ENCODE measurements at regions not wholly inside any gene's neighbourhood (a gene's known extent, or its start where the extent isn't known, plus 50 kb on each side); places are given as distances from the start of the nearest gene placed in this dataset.

DNA sequence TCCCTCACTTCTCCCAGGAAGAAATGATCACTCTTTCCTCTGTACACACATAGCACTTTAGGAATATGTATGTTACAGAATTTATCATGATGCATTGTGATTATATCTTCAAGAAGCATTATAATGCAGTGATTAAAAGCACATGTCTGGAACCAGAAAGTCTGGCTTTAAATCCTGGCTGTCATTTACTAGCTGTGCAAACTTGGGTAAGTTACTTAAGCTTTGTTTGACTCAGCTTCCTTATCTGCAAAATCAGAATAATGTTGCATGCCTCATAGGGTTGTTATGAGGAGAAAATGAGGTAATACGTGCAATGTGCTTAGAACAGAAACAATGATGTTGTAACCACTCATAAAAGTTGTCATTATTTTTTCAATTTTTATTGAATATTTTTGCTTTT, 156.3 kb upstream of the ZKSCAN2 start:
- DNase-seq: no peak
- TF ChIP-seq ELF1 (IDR thresholded peaks at IDR 0.05): no peak
- TF ChIP-seq EZH2phosphoT487 (IDR thresholded peaks at IDR 0.05; ENCODE audit: borderline replicate concordance, low read depth): no peak
- TF ChIP-seq, protein P1, sequence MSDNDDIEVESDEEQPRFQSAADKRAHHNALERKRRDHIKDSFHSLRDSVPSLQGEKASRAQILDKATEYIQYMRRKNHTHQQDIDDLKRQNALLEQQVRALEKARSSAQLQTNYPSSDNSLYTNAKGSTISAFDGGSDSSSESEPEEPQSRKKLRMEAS (IDR thresholded peaks at IDR 0.05; ENCODE audit: low read depth): peak; percentile 58; the same call in 1 of the 2 replicates
- TF ChIP-seq, protein P2, sequence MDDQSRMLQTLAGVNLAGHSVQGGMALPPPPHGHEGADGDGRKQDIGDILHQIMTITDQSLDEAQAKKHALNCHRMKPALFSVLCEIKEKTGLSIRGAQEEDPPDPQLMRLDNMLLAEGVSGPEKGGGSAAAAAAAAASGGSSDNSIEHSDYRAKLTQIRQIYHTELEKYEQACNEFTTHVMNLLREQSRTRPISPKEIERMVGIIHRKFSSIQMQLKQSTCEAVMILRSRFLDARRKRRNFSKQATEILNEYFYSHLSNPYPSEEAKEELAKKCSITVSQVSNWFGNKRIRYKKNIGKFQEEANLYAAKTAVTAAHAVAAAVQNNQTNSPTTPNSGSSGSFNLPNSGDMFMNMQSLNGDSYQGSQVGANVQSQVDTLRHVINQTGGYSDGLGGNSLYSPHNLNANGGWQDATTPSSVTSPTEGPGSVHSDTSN (IDR thresholded peaks at IDR 0.05): peak; percentile 94
- TF ChIP-seq MXI1 (IDR thresholded peaks at IDR 0.05; ENCODE audit: low read depth, low read length): no peak
- TF ChIP-seq NFIC (IDR thresholded peaks at IDR 0.05; ENCODE audit: borderline replicate concordance): peak; percentile 76
- no peak for TF ChIP-seq GATA2 (CRISPR knock-in tag; IDR thresholded peaks at IDR 0.05)
- TF ChIP-seq, protein P3, sequence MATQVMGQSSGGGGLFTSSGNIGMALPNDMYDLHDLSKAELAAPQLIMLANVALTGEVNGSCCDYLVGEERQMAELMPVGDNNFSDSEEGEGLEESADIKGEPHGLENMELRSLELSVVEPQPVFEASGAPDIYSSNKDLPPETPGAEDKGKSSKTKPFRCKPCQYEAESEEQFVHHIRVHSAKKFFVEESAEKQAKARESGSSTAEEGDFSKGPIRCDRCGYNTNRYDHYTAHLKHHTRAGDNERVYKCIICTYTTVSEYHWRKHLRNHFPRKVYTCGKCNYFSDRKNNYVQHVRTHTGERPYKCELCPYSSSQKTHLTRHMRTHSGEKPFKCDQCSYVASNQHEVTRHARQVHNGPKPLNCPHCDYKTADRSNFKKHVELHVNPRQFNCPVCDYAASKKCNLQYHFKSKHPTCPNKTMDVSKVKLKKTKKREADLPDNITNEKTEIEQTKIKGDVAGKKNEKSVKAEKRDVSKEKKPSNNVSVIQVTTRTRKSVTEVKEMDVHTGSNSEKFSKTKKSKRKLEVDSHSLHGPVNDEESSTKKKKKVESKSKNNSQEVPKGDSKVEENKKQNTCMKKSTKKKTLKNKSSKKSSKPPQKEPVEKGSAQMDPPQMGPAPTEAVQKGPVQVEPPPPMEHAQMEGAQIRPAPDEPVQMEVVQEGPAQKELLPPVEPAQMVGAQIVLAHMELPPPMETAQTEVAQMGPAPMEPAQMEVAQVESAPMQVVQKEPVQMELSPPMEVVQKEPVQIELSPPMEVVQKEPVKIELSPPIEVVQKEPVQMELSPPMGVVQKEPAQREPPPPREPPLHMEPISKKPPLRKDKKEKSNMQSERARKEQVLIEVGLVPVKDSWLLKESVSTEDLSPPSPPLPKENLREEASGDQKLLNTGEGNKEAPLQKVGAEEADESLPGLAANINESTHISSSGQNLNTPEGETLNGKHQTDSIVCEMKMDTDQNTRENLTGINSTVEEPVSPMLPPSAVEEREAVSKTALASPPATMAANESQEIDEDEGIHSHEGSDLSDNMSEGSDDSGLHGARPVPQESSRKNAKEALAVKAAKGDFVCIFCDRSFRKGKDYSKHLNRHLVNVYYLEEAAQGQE (IDR thresholded peaks at IDR 0.05; ENCODE audit: low read depth, low read length): no peak
- TF ChIP-seq, protein P4, sequence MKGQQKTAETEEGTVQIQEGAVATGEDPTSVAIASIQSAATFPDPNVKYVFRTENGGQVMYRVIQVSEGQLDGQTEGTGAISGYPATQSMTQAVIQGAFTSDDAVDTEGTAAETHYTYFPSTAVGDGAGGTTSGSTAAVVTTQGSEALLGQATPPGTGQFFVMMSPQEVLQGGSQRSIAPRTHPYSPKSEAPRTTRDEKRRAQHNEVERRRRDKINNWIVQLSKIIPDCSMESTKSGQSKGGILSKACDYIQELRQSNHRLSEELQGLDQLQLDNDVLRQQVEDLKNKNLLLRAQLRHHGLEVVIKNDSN (IDR thresholded peaks at IDR 0.05; ENCODE audit: borderline replicate concordance, low read depth): no peak
- peak; percentile 91 for TF ChIP-seq JUND (IDR thresholded peaks at IDR 0.05)
- TF ChIP-seq CHD2 (IDR thresholded peaks at IDR 0.05; ENCODE audit: low read length, partially characterized antibody): no peak
- TF ChIP-seq, protein P5, sequence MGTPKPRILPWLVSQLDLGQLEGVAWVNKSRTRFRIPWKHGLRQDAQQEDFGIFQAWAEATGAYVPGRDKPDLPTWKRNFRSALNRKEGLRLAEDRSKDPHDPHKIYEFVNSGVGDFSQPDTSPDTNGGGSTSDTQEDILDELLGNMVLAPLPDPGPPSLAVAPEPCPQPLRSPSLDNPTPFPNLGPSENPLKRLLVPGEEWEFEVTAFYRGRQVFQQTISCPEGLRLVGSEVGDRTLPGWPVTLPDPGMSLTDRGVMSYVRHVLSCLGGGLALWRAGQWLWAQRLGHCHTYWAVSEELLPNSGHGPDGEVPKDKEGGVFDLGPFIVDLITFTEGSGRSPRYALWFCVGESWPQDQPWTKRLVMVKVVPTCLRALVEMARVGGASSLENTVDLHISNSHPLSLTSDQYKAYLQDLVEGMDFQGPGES (IDR thresholded peaks at IDR 0.05; ENCODE audit: low read depth, low read length): no peak
- TF ChIP-seq SMC3 (IDR thresholded peaks at IDR 0.05; ENCODE audit: low read depth, low read length): no peak
- TF ChIP-seq TCF12 (IDR thresholded peaks at IDR 0.05): peak; percentile 97
- peak; percentile 46; the same call in 1 of the 2 replicates for TF ChIP-seq RXRA (IDR thresholded peaks at IDR 0.05; ENCODE audit: borderline replicate concordance, low read depth)
- no peak for TF ChIP-seq RFX5 (IDR thresholded peaks at IDR 0.05; ENCODE audit: low read length)
- no peak for TF ChIP-seq RAD21 (IDR thresholded peaks at IDR 0.05; ENCODE audit: low read length)
- peak; percentile 66; the same call in 1 of the 2 replicates for TF ChIP-seq POLR2AphosphoS5 (IDR thresholded peaks at IDR 0.05; ENCODE audit: low read depth, low read length)
- no peak for TF ChIP-seq TAF1 (IDR thresholded peaks at IDR 0.05; ENCODE audit: borderline replicate concordance, low read depth, low read length)
- TF ChIP-seq, protein P6, sequence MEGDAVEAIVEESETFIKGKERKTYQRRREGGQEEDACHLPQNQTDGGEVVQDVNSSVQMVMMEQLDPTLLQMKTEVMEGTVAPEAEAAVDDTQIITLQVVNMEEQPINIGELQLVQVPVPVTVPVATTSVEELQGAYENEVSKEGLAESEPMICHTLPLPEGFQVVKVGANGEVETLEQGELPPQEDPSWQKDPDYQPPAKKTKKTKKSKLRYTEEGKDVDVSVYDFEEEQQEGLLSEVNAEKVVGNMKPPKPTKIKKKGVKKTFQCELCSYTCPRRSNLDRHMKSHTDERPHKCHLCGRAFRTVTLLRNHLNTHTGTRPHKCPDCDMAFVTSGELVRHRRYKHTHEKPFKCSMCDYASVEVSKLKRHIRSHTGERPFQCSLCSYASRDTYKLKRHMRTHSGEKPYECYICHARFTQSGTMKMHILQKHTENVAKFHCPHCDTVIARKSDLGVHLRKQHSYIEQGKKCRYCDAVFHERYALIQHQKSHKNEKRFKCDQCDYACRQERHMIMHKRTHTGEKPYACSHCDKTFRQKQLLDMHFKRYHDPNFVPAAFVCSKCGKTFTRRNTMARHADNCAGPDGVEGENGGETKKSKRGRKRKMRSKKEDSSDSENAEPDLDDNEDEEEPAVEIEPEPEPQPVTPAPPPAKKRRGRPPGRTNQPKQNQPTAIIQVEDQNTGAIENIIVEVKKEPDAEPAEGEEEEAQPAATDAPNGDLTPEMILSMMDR (IDR thresholded peaks at IDR 0.05): no peak
- TF ChIP-seq FOXM1 (IDR thresholded peaks at IDR 0.05; ENCODE audit: low read depth): peak; percentile 44; the same call in 1 of the 2 replicates
- no peak for TF ChIP-seq MEF2A (IDR thresholded peaks at IDR 0.05; ENCODE audit: borderline replicate concordance, low read depth)
- TF ChIP-seq FOXJ3 (CRISPR knock-in tag; IDR thresholded peaks at IDR 0.05): no peak
- no peak for TF ChIP-seq RCOR1 (IDR thresholded peaks at IDR 0.05; ENCODE audit: low read length)
- TF ChIP-seq, protein P7, sequence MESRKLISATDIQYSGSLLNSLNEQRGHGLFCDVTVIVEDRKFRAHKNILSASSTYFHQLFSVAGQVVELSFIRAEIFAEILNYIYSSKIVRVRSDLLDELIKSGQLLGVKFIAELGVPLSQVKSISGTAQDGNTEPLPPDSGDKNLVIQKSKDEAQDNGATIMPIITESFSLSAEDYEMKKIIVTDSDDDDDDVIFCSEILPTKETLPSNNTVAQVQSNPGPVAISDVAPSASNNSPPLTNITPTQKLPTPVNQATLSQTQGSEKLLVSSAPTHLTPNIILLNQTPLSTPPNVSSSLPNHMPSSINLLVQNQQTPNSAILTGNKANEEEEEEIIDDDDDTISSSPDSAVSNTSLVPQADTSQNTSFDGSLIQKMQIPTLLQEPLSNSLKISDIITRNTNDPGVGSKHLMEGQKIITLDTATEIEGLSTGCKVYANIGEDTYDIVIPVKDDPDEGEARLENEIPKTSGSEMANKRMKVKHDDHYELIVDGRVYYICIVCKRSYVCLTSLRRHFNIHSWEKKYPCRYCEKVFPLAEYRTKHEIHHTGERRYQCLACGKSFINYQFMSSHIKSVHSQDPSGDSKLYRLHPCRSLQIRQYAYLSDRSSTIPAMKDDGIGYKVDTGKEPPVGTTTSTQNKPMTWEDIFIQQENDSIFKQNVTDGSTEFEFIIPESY (IDR thresholded peaks at IDR 0.05; ENCODE audit: borderline replicate concordance, low read depth): no peak

More for the DNA sequence above, 156.3 kb upstream of the ZKSCAN2 start:
- Histone ChIP-seq H3K27ac (ENCODE audit: low read depth in 2 of 2, low read length in 1 of 2) (0 out of 4 replicates have a peak overlapping the region, but pooled peaks of 1 of the 2 experiments have one; percentile 20), H3K4me3 (ENCODE audit: low read depth in 2 of 2, low read length in 1 of 2) (no peak overlapping the region), H3K36me3 (replicated peaks in 1 of 2; ENCODE audit: control insufficient read depth in 1 of 2, insufficient read depth in 2 of 2, low read length in 1 of 2) (no peaks in the 10 kb centered on the region), H2AFZ (ENCODE audit: low read depth) (no peak overlapping the region), H3F3A (replicated peaks; ENCODE audit: insufficient read depth) (peaks cover 6% of the 10 kb centered on the region), H3K4me2 (no peak overlapping the region), H3K9me2 (no peaks in the 10 kb centered on the region), H3K9me3 (no peaks in the 10 kb centered on the region), H3K9ac (no peak overlapping the region), H3K79me2 (ENCODE audit: insufficient read depth) (no peaks in the 10 kb centered on the region), H4K20me1 (ENCODE audit: insufficient read depth) (no peaks in the 10 kb centered on the region), H3K27me3 (ENCODE audit: insufficient read depth) (peaks cover 3% of the 10 kb centered on the region; the same call in 1 of the 2 replicates), H3K4me1 (ENCODE audit: control insufficient read depth in 1 of 2, insufficient read depth in 2 of 2, low read depth in 1 of 2, low read length in 1 of 2) (0 out of 4 replicates have a peak, but pooled peaks cover 0 to 5% of the 10 kb centered on the region in 2 experiments)
- 3% methylated on average over 1 of the region's 1 CpG for WGBS (ENCODE audit: low lambda C conversion rate)
- CTCF ChIA-PET: interaction anchor here (1.4 kb wide), 1 partner anchor 14 kb away, joined by 3 read pairs; no protein-coding TSS in a partner anchor
- POLR2A ChIA-PET: no interaction called here

Measured in SK-N-SH (cell line).